SU-DHL-6 (cell line): ENCODE measurements at regions not wholly inside any gene's neighbourhood (a gene's known extent, or its start where the extent isn't known, plus 50 kb on each side); places are given as distances from the start of the nearest gene placed in this dataset.

Experiments used
- CTCF ChIP-seq: fragments of 200-600 bp; sonication (generic); IDR thresholded peaks from one replicate; pipeline ENCODE4 v1.5.1; 2017; ENCODE audit warnings: antibody characterized with exemption, mild to moderate bottlenecking, low read length, moderate library complexity; ENCODE audit not compliant: insufficient read depth, poor library complexity, severe bottlenecking
- EZH2phosphoT487 ChIP-seq: fragments of 200-600 bp; sonication (generic), shearing (Covaris generic); conservative IDR thresholded peaks from 2 replicates; pipeline ENCODE4 v1.6.1; 2018; ENCODE audit warnings: mild to moderate bottlenecking, antibody characterized with exemption, low read length, moderate library complexity, mixed read lengths

GRCh38 chr3:164741869-164742268 is 336.4 kb downstream of the SI start:
- no peak for TF ChIP-seq CTCF
- no peak for TF ChIP-seq EZH2phosphoT487
